Calu3 (cell line): ENCODE measurements at regions not wholly inside any gene's neighbourhood (a gene's known extent, or its start where the extent isn't known, plus 50 kb on each side); places are given as distances from the start of the nearest gene placed in this dataset.

ENCODE experiments used
- BruUV-seq: library from RNA; stranded (reverse); fragments of 400-500 nt; replicated peaks from 2 replicates; lab custom pipeline; 2021; lab: Mats Ljungman, UMichigan
- CTCF ChIA-PET: fragments of 300-600 bp; sonication (Branson Sonifier 250); formaldehyde crosslinking; loops from one replicate; lab custom pipeline; 2022; ENCODE audit warnings: antibody characterized with exemption; lab: Charles Lee
- DNase-seq: peaks from one replicate; pipeline ENCODE4 v3.0.0; 2022
- H3K27ac Mint-ChIP-seq: one replicate; pipeline ENCODE4 v1.8.0; 2022; ENCODE audit warnings: mixed read lengths; ENCODE audit not compliant: unreplicated experiment
- H3K27me3 Mint-ChIP-seq: one replicate; pipeline ENCODE4 v1.8.0; 2022; ENCODE audit warnings: mixed read lengths; ENCODE audit not compliant: unreplicated experiment
- H3K36me3 Mint-ChIP-seq: one replicate; pipeline ENCODE4 v1.8.0; 2022; ENCODE audit warnings: mild to moderate bottlenecking, moderate library complexity, mixed read lengths; ENCODE audit not compliant: insufficient read depth, unreplicated experiment
- H3K4me1 Mint-ChIP-seq: one replicate; pipeline ENCODE4 v1.8.0; 2022; ENCODE audit warnings: mild to moderate bottlenecking, low read depth, mixed read lengths; ENCODE audit not compliant: unreplicated experiment
- H3K4me3 Mint-ChIP-seq: one replicate; pipeline ENCODE4 v1.8.0; 2022; ENCODE audit warnings: mild to moderate bottlenecking, low read depth, moderate library complexity, mixed read lengths; ENCODE audit not compliant: unreplicated experiment
- H3K9me3 Mint-ChIP-seq: one replicate; pipeline ENCODE4 v1.8.0; 2022; ENCODE audit warnings: low read depth, mixed read lengths; ENCODE audit not compliant: unreplicated experiment
- intact Hi-C: fragments of 100-400 bp; cut with micrococcal nuclease; formaldehyde crosslinking; loops from one replicate; pipeline ENCODE4 v1.10.0; 2022; ENCODE audit not compliant: unreplicated experiment
- TF ChIP-seq, protein P1 (sequence below): fragments of 200-600 bp; IDR thresholded peaks from one replicate; pipeline ENCODE4 v1.8.0; 2022; ENCODE audit warnings: antibody characterized with exemption; ENCODE audit not compliant: unreplicated experiment

DNA sequence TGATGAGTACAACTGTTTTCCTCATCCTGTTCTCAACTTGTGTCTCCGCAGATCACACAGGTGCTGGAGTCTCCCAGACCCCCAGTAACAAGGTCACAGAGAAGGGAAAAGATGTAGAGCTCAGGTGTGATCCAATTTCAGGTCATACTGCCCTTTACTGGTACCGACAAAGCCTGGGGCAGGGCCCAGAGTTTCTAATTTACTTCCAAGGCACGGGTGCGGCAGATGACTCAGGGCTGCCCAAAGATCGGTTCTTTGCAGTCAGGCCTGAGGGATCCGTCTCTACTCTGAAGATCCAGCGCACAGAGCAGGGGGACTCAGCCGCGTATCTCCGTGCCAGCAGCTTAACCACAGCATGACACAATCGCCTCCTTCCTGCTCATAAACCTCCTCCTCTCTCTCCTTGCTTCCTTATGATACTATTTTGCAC lies 126.7 kb upstream of the PRSS58 start:
- TF ChIP-seq, protein P1, sequence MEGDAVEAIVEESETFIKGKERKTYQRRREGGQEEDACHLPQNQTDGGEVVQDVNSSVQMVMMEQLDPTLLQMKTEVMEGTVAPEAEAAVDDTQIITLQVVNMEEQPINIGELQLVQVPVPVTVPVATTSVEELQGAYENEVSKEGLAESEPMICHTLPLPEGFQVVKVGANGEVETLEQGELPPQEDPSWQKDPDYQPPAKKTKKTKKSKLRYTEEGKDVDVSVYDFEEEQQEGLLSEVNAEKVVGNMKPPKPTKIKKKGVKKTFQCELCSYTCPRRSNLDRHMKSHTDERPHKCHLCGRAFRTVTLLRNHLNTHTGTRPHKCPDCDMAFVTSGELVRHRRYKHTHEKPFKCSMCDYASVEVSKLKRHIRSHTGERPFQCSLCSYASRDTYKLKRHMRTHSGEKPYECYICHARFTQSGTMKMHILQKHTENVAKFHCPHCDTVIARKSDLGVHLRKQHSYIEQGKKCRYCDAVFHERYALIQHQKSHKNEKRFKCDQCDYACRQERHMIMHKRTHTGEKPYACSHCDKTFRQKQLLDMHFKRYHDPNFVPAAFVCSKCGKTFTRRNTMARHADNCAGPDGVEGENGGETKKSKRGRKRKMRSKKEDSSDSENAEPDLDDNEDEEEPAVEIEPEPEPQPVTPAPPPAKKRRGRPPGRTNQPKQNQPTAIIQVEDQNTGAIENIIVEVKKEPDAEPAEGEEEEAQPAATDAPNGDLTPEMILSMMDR = no peak
- intact Hi-C loops = loop anchor here (2.0 kb wide), 1 partner anchor 100 kb away; no protein-coding TSS in a partner anchor
- H3K27me3 Mint-ChIP-seq = peaks cover 33% of the 10 kb centered on the region
- peaks cover 17% of the 10 kb centered on the region for H3K4me1 Mint-ChIP-seq
- H3K9me3 Mint-ChIP-seq = no peaks in the 10 kb centered on the region
- no peak overlapping the region for H3K4me3 Mint-ChIP-seq
- BruUV-seq = no TSS peak
- CTCF ChIA-PET = interaction anchor here (1.0 kb wide), 1 partner anchor 136 kb away, joined by 3 read pairs; no protein-coding TSS in a partner anchor
- no peak for DNase-seq
- no peaks in the 10 kb centered on the region for H3K36me3 Mint-ChIP-seq
- no peak overlapping the region for H3K27ac Mint-ChIP-seq

DNA sequence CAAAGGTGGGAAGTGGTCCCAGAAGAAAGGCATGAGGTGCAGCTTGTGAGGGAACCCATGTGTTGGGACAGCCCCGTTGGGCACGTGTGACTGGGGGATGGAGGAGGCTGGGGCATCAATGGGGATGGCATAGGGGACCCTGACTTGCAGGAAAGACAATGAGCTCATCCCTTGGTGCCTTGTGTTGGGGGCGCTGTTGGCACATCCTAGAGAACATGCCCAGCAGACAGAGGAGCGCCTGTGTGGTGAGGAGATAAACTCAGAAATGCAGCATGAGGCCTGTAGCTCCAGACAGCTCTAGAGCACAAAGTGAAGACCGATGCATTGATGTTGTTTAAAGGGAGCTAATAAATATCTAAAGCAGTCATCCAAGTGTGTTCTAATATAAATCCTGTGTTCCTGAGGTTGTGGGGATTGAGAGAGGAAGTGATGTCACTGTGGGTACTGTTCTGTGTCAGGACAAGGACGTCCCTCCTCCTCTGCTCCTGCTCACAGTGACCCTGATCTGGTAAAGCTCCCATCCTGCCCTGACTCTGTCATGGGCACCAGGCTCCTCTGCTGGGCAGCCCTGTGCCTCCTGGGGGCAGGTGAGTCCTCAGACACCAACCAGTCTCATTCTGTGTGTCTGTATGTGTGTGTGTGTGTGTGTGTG lies 126.1 kb upstream of the PRSS58 start:
- no peaks in the 10 kb centered on the region for H3K36me3 Mint-ChIP-seq
- TF ChIP-seq, protein P1 = no peak
- no TSS peak for BruUV-seq
- intact Hi-C loops = loop anchor here (2.0 kb wide), 1 partner anchor 101 kb away; no protein-coding TSS in a partner anchor
- no peak overlapping the region for H3K4me3 Mint-ChIP-seq
- H3K4me1 Mint-ChIP-seq = peaks cover 17% of the 10 kb centered on the region
- peaks cover 33% of the 10 kb centered on the region for H3K27me3 Mint-ChIP-seq
- no peaks in the 10 kb centered on the region for H3K9me3 Mint-ChIP-seq
- no peak for DNase-seq
- H3K27ac Mint-ChIP-seq = no peak overlapping the region
- CTCF ChIA-PET = interaction anchor here (1.0 kb wide), 1 partner anchor 137 kb away, joined by 3 read pairs; no protein-coding TSS in a partner anchor

DNA sequence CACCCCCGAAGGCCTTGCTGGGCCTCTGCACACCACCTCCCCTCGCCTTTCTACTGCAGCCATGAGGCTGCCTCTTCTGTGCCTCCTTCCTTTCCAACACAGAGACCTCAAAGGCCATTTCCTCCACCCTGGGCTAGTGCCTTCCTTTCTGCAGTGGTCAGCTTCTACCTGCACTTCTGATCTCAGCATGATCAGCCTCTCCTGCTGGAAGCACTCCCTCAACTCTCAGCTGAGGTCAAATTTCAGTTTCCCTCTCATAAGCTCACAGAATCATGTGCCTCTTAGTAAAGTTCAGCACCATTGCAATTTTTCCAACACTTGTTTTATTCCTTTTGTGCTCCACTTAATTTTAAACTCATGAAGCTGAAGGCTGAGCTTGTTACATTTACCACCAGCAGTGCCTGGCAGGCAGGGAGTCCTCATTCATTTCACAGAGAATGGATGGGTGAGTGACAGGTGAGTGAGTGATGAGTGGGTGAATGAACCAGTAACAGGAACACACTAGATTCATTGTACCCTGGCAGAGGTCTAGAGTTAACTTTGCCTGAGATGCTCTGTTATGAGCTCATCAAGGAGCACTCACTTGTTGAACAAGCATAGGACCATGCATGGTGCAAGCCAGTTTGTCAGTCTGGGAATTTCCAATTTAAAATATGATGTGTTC lies 124.0 kb upstream of the PRSS58 start:
- TF ChIP-seq, protein P1 = no peak
- intact Hi-C loops = no loop called here
- no TSS peak for BruUV-seq
- DNase-seq = no peak
- Mint-ChIP-seq H3K27ac (no peak overlapping the region), H3K36me3 (no peaks in the 10 kb centered on the region), H3K27me3 (peaks cover 14% of the 10 kb centered on the region), H3K4me1 (peaks cover 17% of the 10 kb centered on the region), H3K4me3 (no peak overlapping the region), H3K9me3 (no peaks in the 10 kb centered on the region)
- CTCF ChIA-PET = no interaction called here

GRCh38 chr7:142380069-142380468 lies 122.2 kb upstream of the PRSS58 start:
- Mint-ChIP-seq H3K4me1 (peaks cover 27% of the 10 kb centered on the region), H3K27me3 (peaks cover 14% of the 10 kb centered on the region), H3K4me3 (no peak overlapping the region), H3K27ac (no peak overlapping the region), H3K9me3 (no peaks in the 10 kb centered on the region), H3K36me3 (no peaks in the 10 kb centered on the region)
- CTCF ChIA-PET = no interaction called here
- intact Hi-C loops = no loop called here
- TF ChIP-seq, protein P1 = no peak
- no TSS peak for BruUV-seq
- DNase-seq = no peak
